Gastroesophageal sphincter (tissue), 3 donors: ENCODE measurements at regions not wholly inside any gene's neighbourhood (a gene's known extent, or its start where the extent isn't known, plus 50 kb on each side); places are given as distances from the start of the nearest gene placed in this dataset.

Source experiments
- EP300 ChIP-seq: sonication (generic); formaldehyde crosslinking; IDR thresholded peaks from one replicate; pipeline ENCODE4 v1.6.1; 2017; ENCODE audit warnings: antibody characterized with exemption, mild to moderate bottlenecking
- POLR2A ChIP-seq, 2 donors: fragments of 450-650 bp; IDR thresholded peaks; one replicate each; pipeline ENCODE4 v1.6.1; 2017; ENCODE audit warnings: antibody characterized with exemption in 2 of 2, mild to moderate bottlenecking in 2 of 2, moderate library complexity in 1 of 2
- POLR2AphosphoS5 ChIP-seq: sonication (generic); formaldehyde crosslinking; IDR thresholded peaks from one replicate; pipeline ENCODE4 v1.6.1; 2017; ENCODE audit warnings: antibody characterized with exemption
- TF ChIP-seq, protein P1 (sequence below), 4 experiments: fragments of 200-600 bp in 2 of 4; fragments of 450-650 bp in 2 of 4; sonication (generic) in 1 of 4; IDR thresholded peaks; one replicate each; pipeline ENCODE4 v1.5.1; 2017 to 2019; ENCODE audit warnings: antibody characterized with exemption in 4 of 4, mild to moderate bottlenecking in 2 of 4, moderate library complexity in 2 of 4

DNA sequence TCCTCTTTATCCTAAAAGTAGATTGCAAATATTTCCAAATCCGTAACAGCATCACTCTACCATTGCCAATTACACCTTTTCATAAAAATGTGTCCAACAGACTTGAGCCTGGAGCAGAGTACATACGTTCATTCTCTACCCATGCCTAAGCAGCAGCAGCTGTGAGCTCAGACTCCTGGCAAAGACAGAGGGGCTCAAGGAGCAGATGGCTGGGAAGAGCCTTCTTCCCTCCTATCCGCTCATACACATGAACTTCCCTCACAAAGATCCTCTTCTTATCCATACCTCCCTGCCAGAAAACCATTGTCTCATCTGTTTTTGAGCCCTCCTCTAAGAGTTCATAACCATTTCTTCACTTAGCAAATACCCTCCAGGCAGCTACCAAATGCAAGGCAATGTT lies 164.3 kb upstream of the ARL4C start:
- TF ChIP-seq, protein P1, sequence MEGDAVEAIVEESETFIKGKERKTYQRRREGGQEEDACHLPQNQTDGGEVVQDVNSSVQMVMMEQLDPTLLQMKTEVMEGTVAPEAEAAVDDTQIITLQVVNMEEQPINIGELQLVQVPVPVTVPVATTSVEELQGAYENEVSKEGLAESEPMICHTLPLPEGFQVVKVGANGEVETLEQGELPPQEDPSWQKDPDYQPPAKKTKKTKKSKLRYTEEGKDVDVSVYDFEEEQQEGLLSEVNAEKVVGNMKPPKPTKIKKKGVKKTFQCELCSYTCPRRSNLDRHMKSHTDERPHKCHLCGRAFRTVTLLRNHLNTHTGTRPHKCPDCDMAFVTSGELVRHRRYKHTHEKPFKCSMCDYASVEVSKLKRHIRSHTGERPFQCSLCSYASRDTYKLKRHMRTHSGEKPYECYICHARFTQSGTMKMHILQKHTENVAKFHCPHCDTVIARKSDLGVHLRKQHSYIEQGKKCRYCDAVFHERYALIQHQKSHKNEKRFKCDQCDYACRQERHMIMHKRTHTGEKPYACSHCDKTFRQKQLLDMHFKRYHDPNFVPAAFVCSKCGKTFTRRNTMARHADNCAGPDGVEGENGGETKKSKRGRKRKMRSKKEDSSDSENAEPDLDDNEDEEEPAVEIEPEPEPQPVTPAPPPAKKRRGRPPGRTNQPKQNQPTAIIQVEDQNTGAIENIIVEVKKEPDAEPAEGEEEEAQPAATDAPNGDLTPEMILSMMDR (IDR thresholded peaks at IDR 0.05): no peak
- no peak for TF ChIP-seq EP300
- TF ChIP-seq POLR2A (IDR thresholded peaks at IDR 0.05): no peak
- no peak for TF ChIP-seq POLR2AphosphoS5
